Pancreas (tissue), 10 donors: ENCODE measurements at regions not wholly inside any gene's neighbourhood (a gene's known extent, or its start where the extent isn't known, plus 50 kb on each side); places are given as distances from the start of the nearest gene placed in this dataset.
"Not testable (repeated sequence)": the region's sequence is repeated elsewhere in the genome, so short reads cannot be mapped to it uniquely, and the experiment has no call there.

Source experiments
- ATAC-seq, 4 donors: fragments of 200-7000 bp; cut with Tn5 transposase; one replicate each; pipeline versions ENCODE4 v1.8.0 to v1.9.1; 2020; ENCODE audit warnings: mild to moderate bottlenecking in 4 of 4, moderate library complexity in 4 of 4
- DNase-seq, 6 donors: peaks; one replicate each; pipeline ENCODE4 v3.0.0-alpha.2; 2020
- FAIRE-seq: peaks from 2 replicates; lab custom pipeline; 2012; peaks lifted over from hg19 to GRCh38; lab: Jason Lieb, UNC
- H3K27ac ChIP-seq, 4 donors: fragments of 200-600 bp; sonication (generic); 1 replicate in 3 of 4; 2 replicates in 1 of 4; pipeline versions ENCODE4 v1.5.0 to v1.8.0; 2020
- H3K27me3 ChIP-seq, 4 donors: fragments of 200-600 bp; one replicate each; pipeline ENCODE4 v1.8.0; 2021
- H3K36me3 ChIP-seq, 3 donors: fragments of 200-600 bp; sonication (generic) in 1 of 3; one replicate each; pipeline versions ENCODE4 v1.5.0 to v1.8.0; 2020 to 2021
- H3K4me1 ChIP-seq, 3 donors: fragments of 200-600 bp; one replicate each; pipeline ENCODE4 v1.8.0; 2021
- H3K4me3 ChIP-seq, 4 donors: fragments of 200-600 bp; sonication (generic) in 2 of 4; one replicate each; pipeline versions ENCODE4 v1.5.0 to v1.8.0; 2020 to 2021
- H3K9me3 ChIP-seq, 4 donors: fragments of 200-600 bp; one replicate each; pipeline ENCODE4 v1.8.0; 2021
- WGBS, 2 donors: extraction: QIAGEN DNeasy Blood & Tissue Kit; methylation state at CpG; one replicate each; pipeline ENCODE4 v1.1.7; 2013; 5-methylcytosine and 5-hydroxymethylcytosine counted together
- intact Hi-C, 3 donors: fragments of 100-400 bp; cut with DNase I; formaldehyde crosslinking; loops; one replicate each; pipeline versions ENCODE4 v1.11.1 to v1.14.2; 2022
- TF ChIP-seq, protein P1 (sequence below), 4 donors: fragments of 200-600 bp; sonication (generic) in 3 of 4; IDR thresholded peaks; one replicate each; pipeline versions ENCODE4 v1.5.0 to v1.8.0; 2021; ENCODE audit warnings: antibody characterized with exemption in 4 of 4
- donor health status: healthy with polysubstance abuse.
- donor health status: DM: no; HTN: no; CAD: no; lungs with moderate emphysema.
- donor health status: DM: no; HTN: no; CAD: no.
- donor health status: control.
- donor health status: control.
- donor health status: Bipolar disorder and iron deficiency.
- donor health status: DM: yes; HTN: yes; CAD: no.
- donor health status: DM: no; HTN: no; CAD: no.
- donor health status: DM: no; HTN: no; CAD: no.
- donor health status: DM: yes; HTN: yes; CAD: no.

DNA sequence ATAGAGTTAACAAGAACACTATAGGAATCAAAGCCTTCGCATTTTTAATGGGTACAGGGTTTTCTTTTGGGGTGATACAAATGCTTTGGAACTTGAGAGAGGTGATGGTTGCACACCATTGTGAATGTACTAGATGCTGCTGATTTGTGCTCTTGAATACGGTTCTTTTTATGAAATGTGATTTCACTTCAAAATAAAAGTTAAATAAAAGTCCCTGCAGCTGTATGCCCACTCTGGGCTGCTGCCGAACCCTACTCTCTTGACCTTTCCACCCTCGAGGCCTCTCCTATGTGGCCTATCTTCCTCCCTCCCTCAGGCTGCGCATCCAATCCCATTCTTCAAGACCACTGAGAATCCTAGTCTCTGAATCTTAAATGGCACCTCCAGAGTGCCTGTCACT is 168.5 kb upstream of the AJAP1 start:
- ATAC-seq (no peak), FAIRE-seq (no peak), DNase-seq (no peak)
- TF ChIP-seq, protein P1, sequence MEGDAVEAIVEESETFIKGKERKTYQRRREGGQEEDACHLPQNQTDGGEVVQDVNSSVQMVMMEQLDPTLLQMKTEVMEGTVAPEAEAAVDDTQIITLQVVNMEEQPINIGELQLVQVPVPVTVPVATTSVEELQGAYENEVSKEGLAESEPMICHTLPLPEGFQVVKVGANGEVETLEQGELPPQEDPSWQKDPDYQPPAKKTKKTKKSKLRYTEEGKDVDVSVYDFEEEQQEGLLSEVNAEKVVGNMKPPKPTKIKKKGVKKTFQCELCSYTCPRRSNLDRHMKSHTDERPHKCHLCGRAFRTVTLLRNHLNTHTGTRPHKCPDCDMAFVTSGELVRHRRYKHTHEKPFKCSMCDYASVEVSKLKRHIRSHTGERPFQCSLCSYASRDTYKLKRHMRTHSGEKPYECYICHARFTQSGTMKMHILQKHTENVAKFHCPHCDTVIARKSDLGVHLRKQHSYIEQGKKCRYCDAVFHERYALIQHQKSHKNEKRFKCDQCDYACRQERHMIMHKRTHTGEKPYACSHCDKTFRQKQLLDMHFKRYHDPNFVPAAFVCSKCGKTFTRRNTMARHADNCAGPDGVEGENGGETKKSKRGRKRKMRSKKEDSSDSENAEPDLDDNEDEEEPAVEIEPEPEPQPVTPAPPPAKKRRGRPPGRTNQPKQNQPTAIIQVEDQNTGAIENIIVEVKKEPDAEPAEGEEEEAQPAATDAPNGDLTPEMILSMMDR (IDR thresholded peaks at IDR 0.05), result no peak
- no peaks in the 10 kb centered on the region for H3K27me3 ChIP-seq
- no peaks in the 10 kb centered on the region for H3K9me3 ChIP-seq
- intact Hi-C loops, result no loop called here
- no peaks in the 10 kb centered on the region for H3K36me3 ChIP-seq
- H3K27ac ChIP-seq, result no peak overlapping the region
- H3K4me3 ChIP-seq, result no peak overlapping the region
- no peaks in the 10 kb centered on the region for H3K4me1 ChIP-seq
- 56 to 60% methylated on average over 5 of the region's 5 CpGs for WGBS, 2 donors

DNA sequence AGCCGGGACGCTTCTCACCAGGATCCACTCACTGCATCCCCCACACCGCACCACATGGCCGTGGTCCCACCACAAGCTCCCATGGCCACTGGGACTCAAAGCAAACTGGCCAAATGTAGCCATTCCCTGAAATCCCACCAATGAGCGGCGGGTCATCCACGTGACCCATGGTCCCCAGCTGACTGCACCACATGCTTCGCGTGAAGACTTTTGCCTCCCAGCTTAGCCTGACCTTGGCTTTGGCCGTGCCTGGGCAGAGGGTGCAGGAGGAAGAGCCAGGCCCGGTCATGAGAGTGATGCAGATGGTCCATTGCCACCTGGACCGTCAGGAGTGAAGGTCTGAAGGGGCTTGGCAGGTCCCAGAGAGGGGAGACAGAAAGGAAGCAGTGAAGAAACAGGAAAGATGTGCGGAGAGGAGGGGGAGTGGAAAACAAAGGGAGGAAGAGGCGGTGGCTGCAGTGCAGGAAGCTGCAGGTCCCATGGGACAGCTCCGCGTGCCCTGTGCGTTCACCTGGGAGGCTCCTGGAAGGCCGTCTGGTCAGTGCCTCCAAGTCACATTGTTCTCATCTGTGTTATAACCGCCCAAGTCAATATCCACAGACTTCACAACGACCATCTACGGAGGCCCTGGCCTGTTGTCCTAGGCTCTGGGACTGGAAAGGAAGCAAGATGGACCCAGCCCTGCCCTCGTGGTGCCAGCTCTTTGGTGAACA is 167.8 kb upstream of the AJAP1 start:
- Histone ChIP-seq H3K27me3 (no peaks in the 10 kb centered on the region), H3K27ac (no peak overlapping the region), H3K36me3 (no peaks in the 10 kb centered on the region), H3K9me3 (no peaks in the 10 kb centered on the region), H3K4me3 (no peak overlapping the region), H3K4me1 (no peaks in the 10 kb centered on the region)
- intact Hi-C loops, result no loop called here
- TF ChIP-seq, protein P1 (IDR thresholded peaks at IDR 0.05), result no peak
- WGBS, 2 donors, result 74 to 76% methylated on average over 22 of the region's 22 CpGs
- DNase-seq, result peak in 1 of 6 donors; percentile 20
- ATAC-seq, result no peak
- FAIRE-seq, result no peak

DNA sequence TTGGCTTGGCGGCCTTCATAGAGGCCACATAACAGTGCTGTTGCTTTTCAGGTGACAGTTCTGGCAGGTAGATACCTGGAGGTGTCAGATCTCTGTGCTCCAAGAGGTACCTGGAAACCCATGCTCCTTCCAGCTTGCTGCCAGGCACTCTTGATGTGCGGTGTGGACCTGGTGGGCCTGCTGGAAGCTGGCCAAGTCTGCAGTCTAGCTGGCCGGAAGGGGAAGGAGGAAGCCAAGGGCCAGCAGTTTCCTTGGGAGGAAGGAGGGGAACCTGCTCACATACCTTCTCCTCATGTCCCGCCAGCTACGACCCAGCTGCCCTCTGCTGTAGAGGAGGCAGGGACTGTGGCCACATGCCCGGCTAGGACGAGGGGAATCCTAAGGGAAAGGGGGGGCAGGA is 166.4 kb upstream of the AJAP1 start:
- no peak overlapping the region for H3K27ac ChIP-seq
- DNase-seq, result peak in 1 of 6 donors; percentile 45
- intact Hi-C loops, result no loop called here
- H3K9me3 ChIP-seq, result no peaks in the 10 kb centered on the region
- no peak for ATAC-seq
- WGBS, 2 donors, result 45 to 54% methylated on average over 7 of the region's 7 CpGs
- H3K4me1 ChIP-seq, result no peaks in the 10 kb centered on the region
- H3K27me3 ChIP-seq, result no peaks in the 10 kb centered on the region
- H3K36me3 ChIP-seq, result no peaks in the 10 kb centered on the region
- no peak overlapping the region for H3K4me3 ChIP-seq
- TF ChIP-seq, protein P1 (IDR thresholded peaks at IDR 0.05), result no peak
- no peak for FAIRE-seq

DNA sequence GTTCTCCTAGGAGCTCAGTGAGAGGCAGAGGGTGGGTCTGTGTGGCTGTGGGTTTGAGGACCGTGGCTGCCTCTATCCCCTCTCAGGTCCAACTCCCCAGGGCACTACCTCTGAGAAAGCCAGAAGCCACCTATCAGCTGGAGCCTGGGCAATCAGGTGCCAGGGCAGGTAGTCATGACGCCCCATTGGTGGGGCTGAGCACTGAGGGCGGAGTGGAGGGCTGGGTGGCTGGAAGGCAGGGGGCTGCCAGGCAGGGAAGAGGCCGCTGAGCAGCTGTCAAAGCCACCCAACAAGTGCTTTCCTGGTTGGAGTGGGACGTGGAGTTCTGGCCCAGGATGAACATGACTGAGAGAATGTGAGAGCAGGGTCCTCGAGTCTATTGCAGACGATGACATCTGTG is 164.9 kb upstream of the AJAP1 start:
- ATAC-seq, result no peak
- FAIRE-seq, result no peak
- intact Hi-C loops, result no loop called here

DNA sequence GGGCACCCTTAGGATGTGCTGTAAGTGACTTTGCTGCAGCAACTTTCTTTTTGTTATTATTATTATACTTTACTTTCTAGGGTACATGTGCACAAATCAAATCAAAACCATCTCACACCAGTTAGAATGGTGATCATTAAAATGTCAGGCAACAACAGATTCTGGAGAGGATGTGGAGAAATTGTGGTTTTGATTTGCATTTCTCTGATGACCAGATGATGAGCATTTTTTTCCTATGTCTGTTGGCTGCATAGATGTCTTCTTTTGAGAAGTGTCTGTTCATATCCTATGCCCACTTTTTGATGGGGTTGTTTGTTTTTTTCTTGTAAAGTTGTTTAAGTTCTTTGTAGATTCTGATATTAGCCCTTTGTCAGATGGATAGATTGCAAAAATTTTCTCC is 164.4 kb upstream of the AJAP1 start:
- H3K36me3 ChIP-seq, ATAC-seq, DNase-seq, H3K27ac ChIP-seq, H3K27me3 ChIP-seq, H3K4me3 ChIP-seq, H3K4me1 ChIP-seq, H3K9me3 ChIP-seq, intact Hi-C loops, FAIRE-seq: not testable (repeated sequence)

More for the DNA sequence above, 164.9 kb upstream of the AJAP1 start:
- no peaks in the 10 kb centered on the region for H3K9me3 ChIP-seq
- no peaks in the 10 kb centered on the region for H3K27me3 ChIP-seq
- DNase-seq, result peak in 1 of 6 donors; percentile 30
- H3K27ac ChIP-seq, result no peak overlapping the region
- no peaks in the 10 kb centered on the region for H3K36me3 ChIP-seq
- WGBS, 2 donors, result 47 to 54% methylated on average over 7 of the region's 7 CpGs
- TF ChIP-seq, protein P1 (IDR thresholded peaks at IDR 0.05), result no peak
- no peaks in the 10 kb centered on the region for H3K4me1 ChIP-seq
- H3K4me3 ChIP-seq, result no peak overlapping the region
